SIG-M5 treated with dmso at 0.1 percent for 504 hours (cell line): ENCODE measurements at regions not wholly inside any gene's neighbourhood (a gene's known extent, or its start where the extent isn't known, plus 50 kb on each side); places are given as distances from the start of the nearest gene placed in this dataset.
"Not testable (repeated sequence)": the region's sequence is repeated elsewhere in the genome, so short reads cannot be mapped to it uniquely, and the experiment has no call there.

ENCODE experiments used
- DNase-seq: peaks from one replicate; lab custom pipeline; 2025; ENCODE audit not compliant: unreplicated experiment; lab: John Stamatoyannopoulos, UW

DNA sequence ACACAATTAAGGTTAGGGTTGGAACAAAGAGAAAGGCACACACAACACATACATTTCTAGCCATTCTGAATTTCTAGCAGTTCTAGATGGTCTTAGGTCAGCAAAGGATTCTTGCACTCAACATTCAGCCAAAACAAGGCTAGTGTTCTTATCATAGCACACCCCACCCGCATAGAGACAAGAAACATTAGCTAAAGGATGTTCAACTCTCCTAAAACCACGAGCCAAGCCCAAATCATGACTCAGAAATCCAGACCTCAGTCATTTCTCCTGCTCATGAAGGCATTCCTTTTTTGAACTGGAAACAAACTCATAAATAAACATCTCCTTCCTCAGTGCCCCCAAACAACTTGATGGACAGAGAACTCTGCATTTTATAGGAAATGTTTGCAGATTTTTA, 293.0 kb upstream of the NOTCH2NLA start:
- DNase-seq: not testable (repeated sequence)

- not testable (repeated sequence) for DNase-seq
Measured at GRCh38 chr1:146513754-146514153, 284.9 kb upstream of the NOTCH2NLA start.

DNA sequence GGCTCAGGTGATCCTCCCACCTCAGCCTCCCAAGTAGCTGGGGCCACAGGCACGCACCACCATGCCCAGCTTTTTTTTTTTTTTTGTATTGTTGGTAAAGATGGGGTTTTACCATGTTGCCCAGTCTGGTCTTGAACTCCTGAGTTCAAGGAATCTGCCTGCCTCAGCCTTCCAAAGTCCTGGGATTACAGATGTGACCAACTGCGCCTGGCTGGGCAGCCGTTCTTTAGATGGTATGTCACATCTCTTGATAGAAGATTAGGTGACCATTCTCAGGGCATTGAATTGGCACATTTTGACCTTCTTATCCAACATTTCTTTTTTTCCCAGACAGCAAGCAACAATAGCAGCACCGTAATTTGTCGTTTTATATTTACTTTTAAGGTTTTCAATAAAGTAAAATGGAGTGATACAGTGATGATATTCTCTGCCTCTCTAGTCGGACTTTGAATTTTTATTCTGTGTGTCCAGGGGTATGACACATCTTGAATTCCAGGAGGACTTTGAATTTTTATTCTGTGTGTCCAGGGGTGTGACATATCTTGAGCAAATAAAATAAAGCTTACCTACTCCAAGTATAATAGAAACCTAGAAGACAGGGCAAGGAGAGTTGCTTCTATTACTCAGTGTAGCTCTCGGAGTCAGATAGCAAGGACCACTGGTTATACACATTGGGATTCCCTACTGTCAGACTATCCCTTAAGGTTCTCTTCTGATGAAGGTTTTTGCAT, 282.4 kb upstream of the NOTCH2NLA start:
- DNase-seq: not testable (repeated sequence)

- DNase-seq: not testable (repeated sequence)
Measured at GRCh38 chr1:146510248-146510983, 281.6 kb upstream of the NOTCH2NLA start.

GRCh38 chr1:146504121-146504520, 275.3 kb upstream of the NOTCH2NLA start:
- DNase-seq: not testable (repeated sequence)

GRCh38 chr1:146487555-146487954, 258.7 kb upstream of the NOTCH2NLA start:
- DNase-seq: not testable (repeated sequence)

GRCh38 chr1:146487155-146487554, 258.3 kb upstream of the NOTCH2NLA start:
- not testable (repeated sequence) for DNase-seq

GRCh38 chr1:146486300-146487014, 257.6 kb upstream of the NOTCH2NLA start:
- DNase-seq: not testable (repeated sequence)

- not testable (repeated sequence) for DNase-seq
Measured at GRCh38 chr1:146484195-146484594, 255.4 kb upstream of the NOTCH2NLA start.

- not testable (repeated sequence) for DNase-seq
Measured at GRCh38 chr1:146479188-146479587, 250.4 kb upstream of the NOTCH2NLA start.

DNA sequence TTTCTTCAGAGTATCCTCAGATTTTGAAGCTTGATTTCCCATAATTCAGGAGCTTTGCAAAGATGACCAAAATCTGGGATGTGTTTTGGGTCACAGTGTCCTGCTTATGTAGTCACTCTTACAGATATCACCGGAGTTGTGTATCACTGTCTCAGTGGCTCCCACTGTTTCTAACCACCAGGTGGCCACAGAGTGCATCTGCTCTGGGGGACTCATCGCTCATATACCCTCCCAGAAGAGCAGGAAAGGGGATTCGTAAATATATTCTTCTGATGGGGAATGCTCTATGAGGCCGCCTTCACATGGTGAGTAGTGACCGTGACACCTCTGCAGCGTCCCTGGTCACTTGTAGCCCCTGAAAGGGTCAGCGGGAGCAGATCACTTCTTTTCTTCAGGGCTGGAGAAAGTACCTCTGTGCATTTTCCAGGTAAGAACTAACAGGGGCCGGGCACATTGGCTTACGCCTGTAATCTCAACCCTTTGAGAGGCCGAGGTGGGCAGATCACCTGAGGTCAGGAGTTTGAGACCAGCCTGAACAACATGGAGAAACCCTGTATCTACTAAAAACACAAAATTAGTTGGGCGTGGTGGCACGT, 249.4 kb upstream of the NOTCH2NLA start:
- peak; percentile 25 for DNase-seq

DNA sequence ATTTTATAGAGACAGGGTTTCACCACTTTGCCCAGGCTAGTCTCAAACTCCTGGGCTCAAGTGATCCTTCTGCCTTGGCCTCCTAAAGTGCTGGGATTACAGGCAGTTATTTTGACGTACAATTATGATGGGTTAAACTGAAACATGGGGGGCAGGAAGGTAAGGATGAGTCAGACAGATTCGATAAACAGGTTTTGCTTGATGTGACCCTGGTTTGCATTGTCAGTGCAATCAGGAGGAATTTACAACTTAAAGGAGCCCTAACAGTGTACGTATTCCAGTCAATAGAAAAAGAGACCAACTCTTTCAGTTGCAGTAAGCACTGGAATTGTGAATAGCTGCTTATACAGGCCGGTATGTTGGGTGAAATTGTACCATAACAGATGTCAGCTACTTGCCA, 246.3 kb upstream of the NOTCH2NLA start:
- DNase-seq: not testable (repeated sequence)

GRCh38 chr1:146474216-146474615, 245.4 kb upstream of the NOTCH2NLA start:
- not testable (repeated sequence) for DNase-seq

GRCh38 chr1:146472192-146472861, 243.5 kb upstream of the NOTCH2NLA start:
- peak; percentile 33 for DNase-seq

- DNase-seq: not testable (repeated sequence)
Measured at GRCh38 chr1:146459939-146460338, 231.1 kb upstream of the NOTCH2NLA start.

GRCh38 chr1:146459308-146459707, 230.5 kb upstream of the NOTCH2NLA start:
- DNase-seq: not testable (repeated sequence)

GRCh38 chr1:146448877-146449246, 220.0 kb upstream of the NOTCH2NLA start:
- not testable (repeated sequence) for DNase-seq

GRCh38 chr1:146448212-146448876, 219.5 kb upstream of the NOTCH2NLA start:
- DNase-seq: not testable (repeated sequence)

GRCh38 chr1:146443871-146444222, 215.0 kb upstream of the NOTCH2NLA start:
- not testable (repeated sequence) for DNase-seq
